Activated T-helper 9 cell treated with anti-CD3 and anti-CD28 coated beads, Interleukin-2, amount 50 U/mL, for 16 hours (primary cell): ENCODE measurements at regions not wholly inside any gene's neighbourhood (a gene's known extent, or its start where the extent isn't known, plus 50 kb on each side); places are given as distances from the start of the nearest gene placed in this dataset.

Experiments used
- DNase-seq: peaks from one replicate; pipeline ENCODE4 v3.0.0-alpha.2; 2020; ENCODE audit warnings: low read depth

DNA sequence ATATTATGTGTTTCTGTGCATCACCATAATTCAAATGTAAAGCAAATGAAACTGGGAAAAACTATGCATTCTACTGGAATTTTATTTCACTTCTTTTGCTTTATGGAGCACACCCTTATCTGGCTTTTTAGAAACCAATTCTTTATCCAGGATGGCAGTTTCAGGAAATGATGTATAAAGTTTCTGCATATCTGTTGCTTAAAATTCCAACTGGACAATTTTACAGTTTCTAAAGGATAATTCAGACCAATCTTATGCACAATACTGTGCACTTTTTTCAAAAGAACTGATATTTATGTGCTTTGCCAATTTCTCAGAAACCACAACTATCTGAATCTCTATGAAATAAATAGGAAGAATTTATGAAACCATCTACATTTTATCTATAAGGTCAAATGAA is 246.5 kb upstream of the MIR17HG start:
- no peak for DNase-seq

DNA sequence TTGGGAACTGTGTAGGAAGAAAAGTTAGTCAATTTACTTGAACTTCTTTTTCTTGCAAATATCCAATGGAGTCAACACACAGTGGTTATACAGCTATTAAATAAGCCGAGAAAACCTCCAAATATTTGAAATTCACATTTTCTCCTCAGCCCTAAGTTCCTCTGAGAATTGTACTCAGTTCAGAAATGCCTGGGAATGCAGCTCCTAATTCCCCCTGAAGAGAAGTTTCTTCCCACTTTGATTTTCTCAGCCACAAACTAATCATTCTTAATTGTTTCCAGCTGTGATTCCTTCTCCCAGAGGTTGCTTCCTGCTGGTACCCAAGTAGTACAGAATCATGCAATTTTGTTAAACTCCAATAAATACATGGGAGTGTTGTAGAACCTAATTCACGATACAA is 246.1 kb upstream of the MIR17HG start:
- DNase-seq, result no peak

DNA sequence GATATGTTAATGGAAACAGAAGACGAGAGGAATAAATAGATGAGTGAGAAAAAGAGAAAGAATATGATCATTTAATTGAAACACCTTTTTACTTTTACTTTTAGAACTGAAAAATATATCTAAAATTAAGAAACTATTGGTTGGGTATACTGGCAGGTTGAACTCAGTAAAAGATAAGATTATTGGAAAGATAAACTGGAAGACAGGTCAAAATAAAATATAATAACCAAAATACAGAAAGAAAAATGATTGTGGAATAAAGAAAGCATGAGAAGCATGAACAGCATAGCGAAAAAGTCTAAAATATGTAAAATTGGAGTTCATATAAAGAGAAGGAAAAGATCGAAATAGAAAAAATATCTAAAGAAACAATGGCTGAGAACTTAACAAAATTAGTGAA is 242.2 kb upstream of the MIR17HG start:
- no peak for DNase-seq

DNA sequence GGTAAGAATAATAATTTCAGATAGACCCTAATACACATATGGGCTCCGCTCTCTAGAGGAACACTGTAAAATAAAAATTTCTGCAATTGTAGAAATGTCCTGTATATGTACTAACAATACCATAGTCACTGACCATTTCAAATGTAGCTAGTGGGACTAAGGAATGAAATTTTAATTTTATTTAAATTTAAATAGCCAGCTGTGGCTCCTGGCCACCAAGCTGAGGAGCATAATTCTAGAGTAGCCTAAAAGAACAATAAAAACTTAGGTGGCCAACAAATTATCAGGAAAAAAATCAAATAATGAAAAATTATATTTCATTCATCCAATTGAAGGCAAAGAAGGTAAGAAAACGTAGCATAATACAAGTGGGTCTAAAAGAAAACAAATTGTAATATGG is 240.9 kb upstream of the MIR17HG start:
- no peak for DNase-seq

DNA sequence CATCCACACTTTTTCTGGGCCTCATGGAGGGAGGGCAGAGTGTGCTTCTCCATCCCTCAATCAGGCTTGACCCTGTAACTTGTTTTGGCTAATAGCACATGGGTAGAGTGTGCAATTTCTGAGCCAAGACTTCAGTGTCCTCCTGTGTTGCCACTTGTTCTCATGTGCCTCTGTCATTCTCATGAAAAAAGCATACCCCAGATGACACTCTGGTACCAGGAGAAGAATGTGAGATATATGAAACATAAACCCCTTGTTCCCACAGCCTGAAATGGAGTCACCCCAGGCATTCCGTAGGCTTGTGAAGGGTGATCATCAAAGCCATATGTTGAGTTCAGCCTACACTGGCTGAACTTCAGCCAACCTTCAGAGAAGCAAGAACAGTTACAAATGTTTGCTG is 239.2 kb upstream of the MIR17HG start:
- no peak for DNase-seq

DNA sequence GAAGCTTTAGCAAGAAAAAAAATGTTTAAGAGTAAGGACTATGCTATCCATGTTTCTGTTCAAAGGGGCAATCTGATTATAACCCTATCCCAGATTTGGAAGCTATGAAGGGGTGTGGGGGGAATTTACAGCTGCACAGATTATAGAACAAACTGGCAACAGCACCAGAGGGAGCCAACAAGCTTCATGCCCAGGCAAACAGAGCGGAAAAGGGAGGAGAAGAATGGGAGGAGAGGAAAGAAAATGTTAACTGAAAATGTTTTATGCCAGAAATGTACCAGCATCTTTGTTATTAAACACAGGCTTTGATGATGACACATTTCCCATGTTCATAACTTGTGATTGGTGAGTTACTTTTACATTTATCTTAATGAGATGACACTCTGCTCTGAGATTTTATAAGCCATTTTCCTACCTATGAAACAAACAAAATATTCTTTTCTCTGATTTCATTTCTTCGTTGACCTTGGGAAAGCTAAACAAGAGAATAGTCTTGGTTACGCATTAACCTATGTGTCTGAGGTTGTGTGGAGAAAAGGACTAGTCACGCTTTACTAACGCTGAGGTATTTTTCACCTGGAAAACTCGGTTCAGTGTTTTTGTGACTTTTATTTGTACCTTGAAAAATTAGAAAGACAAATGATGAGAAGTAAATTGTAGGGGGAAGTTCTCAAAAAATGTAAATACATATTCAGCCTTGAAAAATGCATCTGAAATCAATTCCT is 235.8 kb upstream of the MIR17HG start:
- DNase-seq, result no peak

DNA sequence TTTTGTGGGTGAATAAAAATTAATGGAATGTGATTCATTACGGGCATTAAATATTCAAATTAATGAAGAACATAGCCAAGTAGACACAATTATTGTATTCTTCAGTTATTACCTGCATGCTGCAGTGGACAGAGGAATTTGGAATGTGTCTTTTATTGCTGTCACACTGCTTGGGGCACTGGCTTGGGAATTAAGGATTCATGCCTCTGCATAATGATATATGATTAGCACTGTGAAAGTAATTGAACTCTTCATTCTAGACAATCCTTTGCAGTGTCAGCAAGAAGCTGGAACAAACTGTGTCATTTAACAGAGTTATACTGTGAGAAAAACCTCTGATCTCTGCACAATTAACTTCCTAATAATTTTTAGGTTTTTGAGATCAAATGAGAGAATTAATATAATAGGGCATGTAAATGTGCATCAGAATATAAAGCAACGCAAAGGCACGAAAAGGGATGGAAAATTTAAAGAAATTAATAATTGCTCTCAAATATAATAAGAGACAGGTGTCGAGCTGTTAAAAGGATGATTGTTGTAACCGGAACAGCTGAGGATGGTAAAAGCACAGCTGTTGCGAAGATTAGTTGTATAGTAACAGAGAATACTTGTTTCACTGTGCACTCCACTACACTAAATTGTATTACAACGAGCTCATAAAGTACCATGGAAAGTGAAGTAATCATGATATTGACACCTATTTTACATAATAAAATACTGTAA is 235.1 kb upstream of the MIR17HG start:
- no peak for DNase-seq

DNA sequence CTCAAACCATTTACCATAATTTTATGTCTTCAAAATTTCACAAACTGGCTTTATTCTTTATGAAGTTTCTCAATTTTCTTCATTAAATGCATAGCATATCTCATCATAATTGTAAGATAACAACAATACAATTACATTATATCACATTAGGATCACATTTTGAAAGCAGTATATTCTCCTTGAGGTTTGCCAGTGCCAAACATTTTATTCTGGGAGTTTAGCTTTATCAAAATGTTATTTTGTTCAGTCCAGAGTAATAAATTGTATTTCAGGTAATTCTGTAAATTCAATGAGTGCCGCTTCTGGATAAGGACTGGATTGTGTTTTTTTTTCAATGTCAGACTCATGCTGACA is 234.6 kb upstream of the MIR17HG start:
- no peak for DNase-seq

DNA sequence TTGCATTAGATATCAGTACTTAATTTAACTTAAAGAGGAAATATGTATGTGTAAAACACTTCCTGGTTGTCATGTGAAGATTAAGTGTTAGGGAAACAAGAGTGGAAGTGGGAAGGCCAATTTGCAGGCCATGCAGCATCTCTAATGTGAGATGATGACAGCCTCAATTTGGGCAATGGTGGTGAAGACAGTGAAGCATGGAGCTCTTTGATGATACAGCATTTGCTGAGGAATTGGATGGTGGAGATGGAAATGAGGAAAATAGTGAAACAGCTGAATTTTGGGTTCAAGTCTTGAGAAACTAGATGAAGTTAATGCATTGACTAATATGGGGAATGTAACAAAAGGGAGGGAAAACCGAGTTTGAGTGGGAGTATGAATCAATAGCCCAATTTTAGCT is 231.7 kb upstream of the MIR17HG start:
- no peak for DNase-seq

DNA sequence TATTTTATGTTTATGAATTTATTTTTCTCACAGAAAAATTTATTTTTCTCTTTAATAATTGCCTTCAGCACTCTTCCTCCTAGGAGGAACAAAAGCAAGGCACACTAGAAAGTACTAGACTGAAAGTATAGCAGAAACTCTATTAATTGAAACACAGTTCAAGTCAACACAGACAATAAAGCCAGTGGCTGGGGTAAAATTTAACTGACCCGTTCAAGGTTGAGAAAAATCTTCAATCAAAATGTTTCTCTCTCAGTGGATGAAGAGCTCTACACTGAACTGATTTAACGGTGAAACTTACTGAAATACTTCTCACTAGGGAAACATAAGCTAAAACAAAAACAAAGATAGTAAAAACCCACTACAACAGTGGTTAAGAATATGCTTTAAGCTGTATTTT is 230.1 kb upstream of the MIR17HG start:
- no peak for DNase-seq

DNA sequence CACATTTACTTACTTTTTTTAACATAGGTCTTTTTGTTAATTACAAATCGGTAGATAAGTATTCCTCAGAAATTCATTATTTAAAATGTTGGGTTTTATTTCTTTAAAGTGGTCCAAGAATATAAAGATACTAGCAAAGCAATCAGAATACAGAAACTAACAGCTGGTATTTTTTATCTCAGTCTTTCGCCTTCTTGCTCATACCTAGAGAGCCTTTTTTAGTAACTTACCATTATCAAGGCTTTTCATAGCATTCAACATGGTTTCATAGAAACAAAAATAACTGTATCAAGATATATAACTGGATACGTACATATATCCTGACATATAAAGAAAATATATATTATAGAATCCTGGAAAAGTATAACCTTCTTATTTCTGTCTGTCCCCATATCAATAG is 227.8 kb upstream of the MIR17HG start:
- DNase-seq, result no peak

DNA sequence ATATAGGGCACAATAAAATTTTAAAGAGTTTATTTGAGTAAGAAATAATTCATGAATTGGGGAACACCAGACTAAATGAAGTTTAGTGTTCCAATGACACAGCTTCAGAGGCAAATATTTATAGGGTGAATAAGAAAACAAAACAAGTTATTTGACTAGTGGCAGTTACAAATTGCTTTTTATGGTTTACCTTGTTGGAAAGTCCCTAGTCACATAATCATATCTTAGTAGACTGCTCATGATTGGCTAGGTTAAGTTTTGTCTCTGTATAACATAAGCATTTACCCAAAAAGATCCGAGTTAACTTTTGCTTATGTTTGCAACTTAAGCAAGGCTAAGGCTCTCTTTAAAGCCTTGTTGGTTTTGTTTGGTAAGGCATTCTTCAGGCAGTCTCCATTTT is 224.7 kb upstream of the MIR17HG start:
- DNase-seq, result no peak

DNA sequence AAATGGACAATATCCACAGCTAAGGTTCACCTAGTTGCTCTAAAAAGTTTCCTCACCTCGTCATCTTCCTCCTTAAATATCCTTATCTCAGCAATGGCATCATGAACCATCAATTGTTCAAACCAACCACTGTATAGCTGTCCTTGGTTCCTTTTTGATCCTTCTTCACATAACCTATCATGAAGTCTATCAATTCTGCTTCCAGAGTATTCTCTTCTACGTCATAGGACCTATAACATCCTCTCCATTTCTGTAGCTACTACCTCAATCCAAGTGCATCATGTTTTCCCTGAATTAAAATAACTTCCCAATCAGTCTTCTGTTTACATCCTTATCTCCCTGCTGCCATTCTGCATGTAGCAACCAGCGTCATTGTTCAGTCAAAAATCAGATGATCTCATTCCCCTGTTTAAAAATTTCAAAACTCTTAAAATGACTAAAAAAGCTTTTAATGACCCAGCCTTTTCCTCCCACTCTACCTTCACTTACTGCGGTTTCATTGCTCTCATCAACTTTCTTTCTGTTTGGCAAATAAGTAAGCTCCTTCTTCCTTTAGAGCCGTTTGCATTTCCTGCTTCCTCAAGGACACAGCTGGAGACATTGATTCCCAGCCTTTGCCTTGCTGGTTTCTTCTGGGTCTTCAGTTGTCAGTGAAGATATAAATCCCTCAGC is 223.9 kb upstream of the MIR17HG start:
- no peak for DNase-seq

DNA sequence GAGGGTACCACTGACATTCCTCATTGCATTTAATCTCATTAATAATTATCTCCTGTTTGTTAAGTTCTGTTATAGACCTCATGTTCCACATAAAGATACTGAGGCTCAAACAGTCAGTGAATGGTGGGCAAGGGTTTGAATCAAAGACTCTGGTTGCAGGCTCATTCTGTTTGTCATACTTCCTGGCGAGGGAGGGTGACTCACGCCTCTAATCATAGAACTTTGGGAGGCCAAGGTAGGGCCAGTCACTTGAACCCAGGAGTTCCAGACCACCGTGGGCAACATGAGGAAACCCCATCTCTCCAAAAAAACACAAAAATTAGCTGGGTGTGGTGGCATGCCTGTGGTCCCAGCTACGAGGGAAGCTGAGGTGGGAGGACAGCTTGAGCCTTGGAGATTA is 220.7 kb upstream of the MIR17HG start:
- no peak for DNase-seq

DNA sequence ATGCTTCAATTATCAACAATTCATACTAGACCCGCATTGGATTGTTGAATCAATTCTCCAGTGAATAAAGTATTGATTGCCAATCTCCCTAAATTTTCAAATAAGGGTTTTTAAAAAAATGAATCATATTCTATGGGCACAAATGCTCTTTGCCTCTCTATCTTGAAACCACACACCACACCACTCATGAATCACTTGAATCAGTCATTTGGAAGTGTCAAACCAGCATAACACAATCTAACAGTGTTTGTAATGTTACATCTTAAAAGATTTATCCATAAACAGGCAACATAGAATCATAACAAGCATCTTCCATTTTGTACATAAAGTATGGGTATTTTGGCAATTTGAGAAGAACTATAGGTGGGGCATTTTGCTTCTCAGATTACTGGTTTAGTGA is 219.5 kb upstream of the MIR17HG start:
- no peak for DNase-seq

DNA sequence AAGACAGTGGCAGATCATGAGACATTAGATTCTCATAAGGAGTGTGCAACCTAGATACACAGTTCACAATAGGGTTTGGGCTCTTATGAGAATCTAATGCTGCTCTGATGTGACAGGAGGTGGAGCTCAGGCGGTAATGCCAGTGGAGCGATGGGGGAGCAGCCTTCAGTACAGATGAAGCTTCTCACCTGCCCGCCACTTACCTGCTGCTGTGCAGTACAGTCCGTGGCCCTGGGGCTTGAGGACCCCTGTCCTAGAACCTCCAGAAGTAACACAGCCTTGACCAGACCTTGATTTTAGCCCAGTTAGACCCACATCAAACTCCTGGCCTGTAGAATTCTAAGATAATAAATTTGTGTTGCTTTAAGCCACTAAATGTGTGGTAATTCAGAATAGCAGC is 215.1 kb upstream of the MIR17HG start:
- no peak for DNase-seq

DNA sequence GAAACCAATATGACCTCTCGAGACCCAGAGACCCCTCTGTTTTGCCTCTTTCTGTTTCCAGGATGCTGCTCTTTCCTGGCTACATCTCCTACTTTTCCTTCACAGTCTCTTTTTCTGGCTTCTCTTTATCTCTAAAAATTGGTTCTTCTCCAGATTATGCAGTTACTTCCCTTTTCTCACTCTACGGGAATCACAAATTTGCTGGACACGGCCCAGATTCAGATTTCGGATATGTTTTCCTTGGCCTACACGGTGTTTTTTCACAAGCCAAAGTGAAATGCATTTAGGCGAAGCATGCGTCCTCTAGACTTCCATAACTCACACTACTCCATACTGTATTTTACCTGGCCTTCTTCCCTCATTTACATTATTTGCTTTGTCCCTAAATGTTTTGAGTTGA is 214.7 kb upstream of the MIR17HG start:
- no peak for DNase-seq

DNA sequence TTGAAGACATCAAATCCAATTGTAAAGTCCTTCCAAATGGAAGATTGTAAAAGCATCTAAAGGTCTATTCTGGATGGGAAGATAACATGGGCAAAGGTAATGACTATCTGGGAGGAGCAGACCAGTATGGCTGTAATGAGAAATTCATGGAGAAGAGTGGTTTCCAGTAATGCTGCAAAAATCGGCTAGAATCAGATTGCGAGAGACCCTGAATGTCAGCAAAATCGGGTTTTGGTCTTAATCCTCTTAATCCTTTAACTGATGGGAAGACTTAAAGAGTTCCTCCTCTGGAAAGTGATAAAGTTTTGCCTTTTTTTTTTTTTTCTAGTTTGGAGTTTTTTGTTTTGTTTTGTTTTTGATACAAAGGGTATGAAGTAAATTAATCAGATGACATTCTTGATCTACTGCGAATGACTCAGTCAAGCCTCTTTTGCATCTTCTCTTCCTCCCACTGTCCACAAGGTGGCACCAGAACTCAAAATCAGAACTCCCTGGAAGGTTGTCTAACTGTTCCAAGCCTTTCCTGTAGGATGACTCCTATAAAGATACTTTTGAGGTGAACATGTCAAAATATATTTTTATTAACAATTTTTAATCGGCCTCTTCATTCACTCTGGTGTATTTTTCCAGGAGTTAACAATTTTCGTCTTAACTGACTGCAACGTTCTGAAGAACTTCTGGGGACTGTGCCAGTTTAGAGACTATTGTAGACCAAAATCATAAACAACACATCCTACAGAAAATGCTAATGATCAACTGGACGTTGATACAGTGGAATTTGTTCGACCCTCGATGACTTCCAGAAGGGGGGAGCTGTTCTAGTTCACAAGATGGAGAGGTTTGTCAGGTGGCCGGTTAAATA is 213.3 kb upstream of the MIR17HG start:
- DNase-seq, result no peak

DNA sequence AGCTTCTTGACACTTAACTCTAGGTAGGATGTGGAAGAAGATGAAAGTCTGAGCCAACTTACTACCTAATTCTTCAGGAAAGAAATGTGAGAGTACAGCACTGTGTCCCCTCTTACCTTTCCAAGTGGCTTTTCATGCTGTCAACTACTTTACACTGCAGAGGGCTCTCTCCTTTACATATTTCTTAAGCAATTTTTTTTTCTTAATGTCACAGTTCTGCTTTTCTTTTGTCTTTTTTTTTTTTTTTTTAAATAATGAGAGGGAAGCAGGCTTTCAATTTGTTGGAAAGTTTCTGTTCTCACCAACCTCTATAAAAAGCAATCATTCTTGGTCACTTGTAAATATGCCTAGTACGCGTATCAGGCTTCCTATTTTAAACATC is 212.7 kb upstream of the MIR17HG start:
- DNase-seq, result no peak

DNA sequence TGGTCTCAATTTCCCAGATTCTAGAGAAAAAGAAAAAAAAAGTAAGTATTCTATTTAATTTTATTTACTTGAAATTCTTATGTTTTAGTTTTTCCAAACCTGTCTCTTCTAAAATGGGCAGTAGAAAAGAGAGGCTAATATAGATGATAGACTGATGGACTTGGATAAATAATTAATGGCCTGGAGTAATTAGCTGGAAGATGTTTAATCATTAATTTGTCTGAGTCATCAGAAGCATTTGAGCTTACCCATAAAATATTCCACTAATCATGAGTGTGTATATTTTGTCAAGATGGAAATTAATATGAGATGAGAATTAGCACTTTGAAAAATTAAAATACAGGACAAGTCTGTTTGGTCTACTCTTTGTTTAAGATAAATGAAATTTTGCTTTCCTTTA is 212.1 kb upstream of the MIR17HG start:
- DNase-seq, result no peak

DNA sequence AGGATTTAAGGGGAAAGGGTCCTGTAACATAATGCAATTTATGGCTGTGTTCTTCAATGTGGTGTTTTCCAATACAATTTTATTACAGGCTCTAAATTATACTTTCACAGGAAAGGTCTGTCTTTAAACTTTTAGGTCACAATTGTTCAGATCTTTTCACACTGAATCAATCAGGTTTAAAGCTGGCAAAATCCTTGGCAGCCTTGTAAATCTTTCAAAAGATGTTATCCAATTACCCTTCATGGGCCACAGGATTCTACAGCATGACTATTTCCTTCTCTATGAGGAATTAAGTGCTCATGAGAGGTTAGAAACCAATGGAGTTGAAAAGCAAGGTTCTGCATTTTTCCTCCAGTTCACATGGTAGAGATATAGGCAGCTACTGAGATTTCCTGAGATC is 211.5 kb upstream of the MIR17HG start:
- DNase-seq, result no peak

DNA sequence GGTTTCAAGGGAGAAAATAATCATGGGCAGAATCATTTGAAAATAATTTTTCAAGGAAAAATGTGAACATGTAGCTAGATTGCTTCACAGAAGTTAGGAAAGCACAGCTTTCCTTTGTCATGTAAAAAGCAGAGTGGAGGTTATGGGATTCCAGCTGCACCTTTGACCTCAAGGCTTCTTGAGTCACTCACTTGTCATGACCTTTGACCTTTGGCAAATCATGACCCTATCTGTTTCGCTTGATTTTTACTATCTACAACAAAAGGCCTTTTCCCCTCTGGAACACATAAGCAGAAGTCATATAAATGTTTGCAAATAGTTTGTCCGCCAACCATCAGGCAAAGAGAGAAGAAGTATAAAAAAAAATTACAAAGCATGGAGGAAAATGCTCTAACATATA is 210.7 kb upstream of the MIR17HG start:
- DNase-seq, result no peak

DNA sequence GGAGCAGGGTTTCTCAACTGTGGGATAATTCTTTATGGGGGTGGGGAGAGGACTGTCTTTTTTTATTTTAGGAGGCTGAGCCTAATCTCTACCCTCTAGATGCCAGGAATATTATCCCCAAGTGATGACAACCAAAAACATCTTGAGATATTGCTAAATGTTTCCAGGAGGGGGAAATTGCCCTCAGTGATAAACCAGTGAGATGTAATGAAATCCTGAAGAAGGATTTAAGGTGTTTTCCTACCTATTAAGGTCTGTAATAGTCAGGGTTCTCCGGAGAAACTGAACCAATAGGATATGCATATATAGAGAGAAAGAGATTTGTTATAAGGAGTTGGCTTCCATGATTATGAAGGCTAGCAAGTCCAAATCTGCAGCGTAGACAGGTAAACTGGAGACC is 208.3 kb upstream of the MIR17HG start:
- no peak for DNase-seq
